GM23248 (cell line): ENCODE measurements at regions not wholly inside any gene's neighbourhood (a gene's known extent, or its start where the extent isn't known, plus 50 kb on each side); places are given as distances from the start of the nearest gene placed in this dataset.

Source experiments
- DNase-seq: peaks from one replicate; pipeline ENCODE4 v3.0.0-alpha.2; 2015
- H2AFZ ChIP-seq: fragments of 200-600 bp; sonication (generic); 2 replicates; pipeline ENCODE4 v1.6.1; 2016; ENCODE audit warnings: antibody characterized with exemption
- H3F3A ChIP-seq: fragments of 200-600 bp; sonication (generic); 2 replicates; pipeline ENCODE4 v1.6.1; 2016; ENCODE audit warnings: mild to moderate bottlenecking, antibody characterized with exemption, mixed run types; ENCODE audit not compliant: insufficient read depth
- H3K27ac ChIP-seq: fragments of 200-600 bp; sonication (generic); 2 replicates; pipeline ENCODE4 v1.5.1; 2016; ENCODE audit warnings: mild to moderate bottlenecking
- H3K27me3 ChIP-seq: fragments of 200-600 bp; sonication (generic); replicated peaks from 2 replicates; pipeline ENCODE4 v1.6.1; 2016; ENCODE audit warnings: mild to moderate bottlenecking; ENCODE audit not compliant: insufficient read depth
- H3K36me3 ChIP-seq: fragments of 200-600 bp; sonication (generic); 2 replicates; pipeline ENCODE4 v1.6.1; 2016; ENCODE audit warnings: low read depth, mild to moderate bottlenecking
- H3K4me1 ChIP-seq: fragments of 200-600 bp; sonication (generic); 2 replicates; pipeline ENCODE4 v1.6.1; 2016; ENCODE audit warnings: mild to moderate bottlenecking; ENCODE audit not compliant: insufficient read depth
- H3K4me2 ChIP-seq: fragments of 200-600 bp; sonication (generic); one replicate; pipeline ENCODE4 v1.6.1; 2016; ENCODE audit warnings: mild to moderate bottlenecking; ENCODE audit not compliant: unreplicated experiment
- H3K4me3 ChIP-seq: fragments of 200-600 bp; sonication (generic); 2 replicates; pipeline ENCODE4 v1.5.1; 2016; ENCODE audit warnings: mild to moderate bottlenecking
- H3K79me2 ChIP-seq: fragments of 200-600 bp; sonication (generic); 2 replicates; pipeline ENCODE4 v1.6.1; 2016; ENCODE audit warnings: mild to moderate bottlenecking; ENCODE audit not compliant: insufficient read depth
- H3K9ac ChIP-seq: fragments of 200-600 bp; sonication (generic); 2 replicates; pipeline ENCODE4 v1.6.1; 2016; ENCODE audit warnings: mild to moderate bottlenecking
- H3K9me2 ChIP-seq: fragments of 200-600 bp; sonication (generic); 2 replicates; pipeline ENCODE4 v1.6.1; 2016; ENCODE audit warnings: mixed run types, mild to moderate bottlenecking, moderate library complexity; ENCODE audit not compliant: insufficient read depth
- H3K9me3 ChIP-seq: fragments of 200-600 bp; sonication (generic); one replicate; pipeline ENCODE4 v1.6.1; 2017; ENCODE audit warnings: low read depth
- H4K20me1 ChIP-seq: fragments of 200-600 bp; sonication (generic); 2 replicates; pipeline ENCODE4 v1.6.0; 2016; ENCODE audit not compliant: insufficient read depth
- EZH2 ChIP-seq: fragments of 200-600 bp; sonication (generic); IDR thresholded peaks from 2 replicates; pipeline ENCODE4 v1.6.1; 2018; ENCODE audit warnings: antibody characterized with exemption, mild to moderate bottlenecking; ENCODE audit not compliant: insufficient read depth, poor library complexity, severe bottlenecking
- EZH2phosphoT487 ChIP-seq: fragments of 200-600 bp; sonication (generic); IDR thresholded peaks from 2 replicates; pipeline ENCODE4 v1.6.1; 2018; ENCODE audit warnings: antibody characterized with exemption, moderate library complexity, mild to moderate bottlenecking, low read depth; ENCODE audit not compliant: insufficient read depth
- WGBS, 2 experiments: methylation state at CpG; one replicate each; pipeline ENCODE4 v1.1.6; 2015 to 2017; ENCODE audit warnings: low lambda C conversion rate in 2 of 2, low coverage in 1 of 2; ENCODE audit errors: missing lambda C conversion rate in 2 of 2; 5-methylcytosine and 5-hydroxymethylcytosine counted together
- in situ Hi-C: fragments of 300-500 bp; cut with MboI; formaldehyde crosslinking; loops from 2 replicates; pipeline ENCODE4 v1.15.0; 2020

GRCh38 chr7:25392588-25393338 lies 164.5 kb upstream of the NPVF start:
- Histone ChIP-seq H3K79me2 (no peaks in the 10 kb centered on the region), H3K4me3 (no peak overlapping the region), H3K4me1 (no peaks in the 10 kb centered on the region), H3K36me3 (no peaks in the 10 kb centered on the region), H3K9me2 (no peaks in the 10 kb centered on the region), H4K20me1 (no peaks in the 10 kb centered on the region), H3K4me2 (no peak overlapping the region), H3K27ac (no peak overlapping the region), H3K9me3 (no peaks in the 10 kb centered on the region), H3F3A (no peaks in the 10 kb centered on the region), H2AFZ (no peak overlapping the region), H3K9ac (no peak overlapping the region), H3K27me3 (0 out of 2 replicates have a peak, but pooled peaks cover 5% of the 10 kb centered on the region)
- no peak for TF ChIP-seq EZH2
- no peak for TF ChIP-seq EZH2phosphoT487
- WGBS, 2 experiments, result 83 to 86% methylated on average over 10 of the region's 10 CpGs
- no peak for DNase-seq
- in situ Hi-C loops, result no loop called here

DNA sequence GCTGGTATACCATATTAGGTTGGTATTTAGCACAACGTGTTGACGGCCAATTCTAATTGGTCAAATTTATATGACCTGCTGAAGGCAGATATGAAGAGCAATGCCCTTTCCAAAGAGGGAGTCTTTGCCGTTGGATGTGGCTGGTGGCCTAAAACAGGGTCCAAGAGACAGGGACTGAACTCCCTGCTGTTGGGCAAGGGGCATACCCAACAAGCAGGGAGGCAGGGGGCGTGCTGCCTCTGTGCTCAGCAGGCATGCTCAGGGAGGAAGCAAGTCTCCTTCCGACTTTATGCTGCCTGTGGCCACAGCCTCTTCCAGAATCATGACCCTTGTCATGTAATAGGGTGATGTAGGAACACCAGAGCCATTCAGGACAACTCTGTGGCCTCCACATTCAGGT lies 167.7 kb upstream of the NPVF start:
- Histone ChIP-seq H3K9me2 (no peaks in the 10 kb centered on the region), H3K27ac (no peak overlapping the region), H3K9ac (no peak overlapping the region), H3K79me2 (no peaks in the 10 kb centered on the region), H2AFZ (no peak overlapping the region), H3K4me3 (no peak overlapping the region), H3K27me3 (no peaks in the 10 kb centered on the region), H3K4me2 (no peak overlapping the region), H3F3A (no peaks in the 10 kb centered on the region), H4K20me1 (no peaks in the 10 kb centered on the region), H3K9me3 (no peaks in the 10 kb centered on the region), H3K36me3 (no peaks in the 10 kb centered on the region), H3K4me1 (no peaks in the 10 kb centered on the region)
- TF ChIP-seq EZH2 (no peak), EZH2phosphoT487 (no peak)
- in situ Hi-C loops, result no loop called here
- WGBS, 2 experiments, result 71 to 81% methylated on average over 5 of the region's 5 CpGs
- no peak for DNase-seq

DNA sequence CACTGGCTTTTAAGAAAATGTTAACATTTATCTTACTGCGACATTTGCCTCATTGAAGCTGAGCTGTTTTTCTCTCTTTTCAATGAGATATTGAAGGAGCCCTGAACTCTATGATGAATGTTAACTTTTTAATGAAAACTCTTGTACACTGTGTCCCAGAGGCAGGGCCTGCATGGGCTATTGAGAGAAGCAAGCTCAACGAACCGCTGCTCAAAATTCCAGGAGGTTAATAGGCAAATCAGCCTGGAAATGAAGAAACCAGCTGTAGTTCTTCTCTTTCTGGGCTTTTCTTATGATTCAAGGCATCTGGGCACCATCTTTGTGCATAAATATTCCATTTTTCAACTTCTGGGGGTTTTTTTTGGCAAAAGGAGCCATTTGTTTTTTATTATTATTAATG lies 168.4 kb upstream of the NPVF start:
- no peak for TF ChIP-seq EZH2phosphoT487
- no peak for TF ChIP-seq EZH2
- Histone ChIP-seq H3K4me1 (no peaks in the 10 kb centered on the region), H3K79me2 (no peaks in the 10 kb centered on the region), H3F3A (no peaks in the 10 kb centered on the region), H3K27ac (no peak overlapping the region), H4K20me1 (no peaks in the 10 kb centered on the region), H3K4me3 (no peak overlapping the region), H3K9ac (no peak overlapping the region), H3K36me3 (no peaks in the 10 kb centered on the region), H2AFZ (no peak overlapping the region), H3K27me3 (no peaks in the 10 kb centered on the region), H3K4me2 (no peak overlapping the region), H3K9me3 (no peaks in the 10 kb centered on the region), H3K9me2 (no peaks in the 10 kb centered on the region)
- DNase-seq, result no peak
- in situ Hi-C loops, result no loop called here
- WGBS, 2 experiments, result 78 to 90% methylated on average over 3 of the region's 3 CpGs

GRCh38 chr7:25398418-25398817 lies 170.1 kb upstream of the NPVF start:
- Histone ChIP-seq H3K9me2 (no peaks in the 10 kb centered on the region), H3K4me2 (no peak overlapping the region), H3K27ac (no peak overlapping the region), H3K27me3 (no peaks in the 10 kb centered on the region), H3K4me1 (no peaks in the 10 kb centered on the region), H4K20me1 (no peaks in the 10 kb centered on the region), H2AFZ (no peak overlapping the region), H3K9me3 (no peaks in the 10 kb centered on the region), H3K36me3 (no peaks in the 10 kb centered on the region), H3K9ac (no peak overlapping the region), H3F3A (no peaks in the 10 kb centered on the region), H3K4me3 (no peak overlapping the region), H3K79me2 (no peaks in the 10 kb centered on the region)
- no peak for DNase-seq
- in situ Hi-C loops, result no loop called here
- WGBS, 2 experiments, result 53 to 60% methylated on average over 5 of the region's 5 CpGs
- TF ChIP-seq EZH2 (no peak), EZH2phosphoT487 (no peak)
